Adrenal gland (tissue), 5 donors: ENCODE measurements at regions not wholly inside any gene's neighbourhood (a gene's known extent, or its start where the extent isn't known, plus 50 kb on each side); places are given as distances from the start of the nearest gene placed in this dataset.

Source experiments
- CTCF ChIP-seq, 6 experiments: fragments of 450-650 bp in 4 of 6; fragments of 200-600 bp in 2 of 6; sonication (generic) in 1 of 6; IDR thresholded peaks; 1 replicate in 5 of 6; 2 replicates in 1 of 6; pipeline versions ENCODE4 v1.5.1 to v1.8.0; 2016 to 2021; ENCODE audit warnings: antibody characterized with exemption in 6 of 6, mild to moderate bottlenecking in 2 of 6, moderate library complexity in 1 of 6
- POLR2A ChIP-seq, 2 donors: fragments of 450-650 bp; IDR thresholded peaks; one replicate each; pipeline ENCODE4 v1.6.1; 2017; ENCODE audit warnings: antibody characterized with exemption in 2 of 2, mild to moderate bottlenecking in 2 of 2, moderate library complexity in 1 of 2
- donor health status: DM: no; HTN: no; CAD: no.

- TF ChIP-seq CTCF (IDR thresholded peaks at IDR 0.05) (no peak), POLR2A (IDR thresholded peaks at IDR 0.05) (no peak)
These were observed 160.0 kb upstream of the SLC39A10 start for GRCh38 chr2:195496991-195497390.
